KG1 (cell line): ENCODE measurements at regions not wholly inside any gene's neighbourhood (a gene's known extent, or its start where the extent isn't known, plus 50 kb on each side); places are given as distances from the start of the nearest gene placed in this dataset.

Source experiments
- DNase-seq: peaks from one replicate; lab custom pipeline; 2025; lab: John Stamatoyannopoulos, UW

DNA sequence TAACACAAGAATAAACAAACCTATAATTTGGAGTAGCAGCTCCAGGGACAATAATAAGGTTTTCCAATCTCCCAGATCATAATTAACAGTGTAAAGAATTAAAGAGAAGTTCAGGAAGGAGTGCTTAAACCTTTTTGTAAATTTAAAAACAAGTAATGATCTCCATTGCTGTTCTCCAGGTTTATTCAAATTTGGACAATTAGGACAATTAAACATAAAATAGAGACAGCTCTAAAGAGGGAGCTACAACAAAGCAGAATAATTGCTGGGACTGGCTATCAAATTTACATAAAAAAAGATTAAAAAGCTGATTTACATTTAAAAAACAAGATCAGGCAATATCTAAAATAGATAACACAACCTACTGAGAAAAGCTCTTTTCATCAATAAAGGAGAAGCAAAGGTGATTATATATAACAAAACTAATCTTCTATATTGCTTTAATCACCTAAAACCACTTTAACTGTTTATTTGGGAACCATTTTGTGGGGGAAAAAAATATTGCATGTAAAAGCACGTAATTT lies 80.1 kb upstream of the CREB1 start:
- no peak for DNase-seq

GRCh38 chr2:207450186-207450585 lies 79.6 kb upstream of the CREB1 start:
- DNase-seq, result no peak

- no peak for DNase-seq
These were observed 71.2 kb upstream of the CREB1 start for GRCh38 chr2:207458582-207458981.

GRCh38 chr2:207459990-207460757 lies 69.6 kb upstream of the CREB1 start:
- no peak for DNase-seq

- no peak for DNase-seq
These were observed 66.3 kb upstream of the CREB1 start for GRCh38 chr2:207463433-207463832.

DNA sequence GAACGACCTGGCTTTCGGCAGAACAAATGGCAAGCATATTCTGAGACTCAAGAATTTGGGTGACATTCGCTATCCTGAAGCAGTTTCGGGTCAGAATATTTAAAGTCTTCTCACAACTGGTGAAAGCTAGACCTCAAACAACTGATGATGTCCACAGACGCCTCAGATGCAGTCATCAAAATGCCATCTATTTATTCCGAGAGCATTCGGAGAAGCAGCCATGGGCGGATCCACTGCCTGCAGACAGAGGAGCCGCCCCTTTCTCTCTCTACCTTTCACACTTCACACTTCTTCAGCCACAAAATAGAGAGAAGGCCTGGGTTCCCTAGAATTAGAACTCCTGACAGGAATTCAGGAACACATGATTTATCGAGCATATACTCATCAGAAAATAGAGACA lies 65.8 kb upstream of the CREB1 start:
- no peak for DNase-seq

GRCh38 chr2:207465894-207466293 lies 63.9 kb upstream of the CREB1 start:
- no peak for DNase-seq

- DNase-seq, result no peak
These were observed 61.9 kb upstream of the CREB1 start for GRCh38 chr2:207467716-207468347.

DNA sequence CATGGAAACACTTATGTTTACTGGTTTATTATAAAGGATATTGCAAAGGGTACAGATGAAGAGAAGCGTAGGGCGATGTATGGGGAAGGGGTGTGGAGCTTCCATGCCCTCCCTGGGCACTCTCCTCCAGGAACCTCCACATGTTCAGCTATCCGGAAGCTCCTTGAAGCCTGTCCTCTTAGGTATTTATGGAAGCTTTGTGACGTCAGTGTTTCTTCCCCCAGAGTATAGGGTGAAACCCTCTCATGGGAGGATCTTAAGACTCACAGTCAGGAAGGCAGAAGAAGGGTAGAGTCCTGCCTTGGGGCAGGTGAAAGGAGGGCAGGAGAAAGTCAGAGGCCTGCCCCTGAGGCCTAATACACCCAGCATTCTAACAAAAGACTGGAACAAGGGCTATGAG lies 61.3 kb upstream of the CREB1 start:
- DNase-seq, result no peak

- DNase-seq, result no peak
These were observed 60.3 kb upstream of the CREB1 start for GRCh38 chr2:207469451-207469850.

- DNase-seq, result no peak
These were observed 59.6 kb upstream of the CREB1 start for GRCh38 chr2:207469943-207470729.

- DNase-seq, result no peak
These were observed 58.5 kb upstream of the CREB1 start for GRCh38 chr2:207471261-207471660.

GRCh38 chr2:207472343-207473048 lies 57.3 kb upstream of the CREB1 start:
- no peak for DNase-seq

DNA sequence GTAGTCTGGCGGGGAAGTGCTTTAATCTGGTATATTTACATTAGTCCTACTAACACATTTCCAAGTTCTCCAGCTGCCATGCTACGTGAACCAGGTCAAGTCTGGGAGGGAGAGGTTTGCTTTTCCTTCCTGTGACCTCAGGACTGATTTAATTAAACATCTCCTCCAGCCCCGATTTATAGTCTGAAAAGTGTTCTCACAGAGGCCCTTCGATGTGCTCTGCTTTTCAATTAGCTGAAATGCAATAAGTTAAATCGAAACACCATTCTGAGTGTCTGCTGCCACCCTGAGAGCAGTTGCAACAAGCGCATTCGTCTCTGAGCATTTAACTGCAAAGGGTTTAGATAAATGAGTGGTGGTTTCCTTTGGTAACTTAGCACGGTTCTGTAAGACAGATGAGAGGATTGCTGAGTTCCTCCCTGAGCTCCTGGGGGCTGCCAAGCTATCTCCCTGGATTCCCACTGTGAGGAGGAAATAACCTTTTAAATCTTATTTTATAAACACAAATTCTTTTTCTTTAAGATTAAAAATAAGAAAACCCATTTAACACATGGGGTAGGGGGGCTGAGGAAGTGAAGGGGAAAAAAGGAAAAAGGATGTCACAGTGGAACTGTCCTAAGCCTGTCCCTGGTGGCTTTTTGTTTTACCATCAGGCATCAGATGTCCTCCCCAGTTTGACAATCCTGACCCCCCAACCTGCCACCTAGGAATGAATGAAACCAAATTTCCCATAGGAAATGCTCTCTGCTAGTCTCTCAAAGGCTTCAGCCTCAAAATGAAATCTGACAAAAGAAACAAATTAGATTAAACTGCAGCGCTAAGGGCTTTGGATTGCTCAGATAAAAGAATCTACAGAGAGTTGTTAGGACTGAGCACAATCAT lies 56.5 kb upstream of the CREB1 start:
- DNase-seq, result peak; percentile 32

DNA sequence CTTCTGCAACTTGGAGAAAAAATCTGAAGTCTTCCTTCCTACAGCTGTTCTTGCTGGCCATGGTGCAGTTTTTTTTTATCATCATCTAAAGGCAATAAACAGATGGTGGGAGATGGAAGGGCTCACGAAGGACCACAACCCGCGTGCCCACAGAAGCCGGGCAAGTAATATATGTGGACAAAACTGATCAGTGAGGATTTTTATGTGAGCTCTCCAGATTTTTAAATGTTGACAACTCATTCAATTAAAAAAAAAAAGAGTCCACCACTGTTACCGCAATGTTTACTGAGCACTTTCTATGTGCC lies 55.9 kb upstream of the CREB1 start:
- no peak for DNase-seq

DNA sequence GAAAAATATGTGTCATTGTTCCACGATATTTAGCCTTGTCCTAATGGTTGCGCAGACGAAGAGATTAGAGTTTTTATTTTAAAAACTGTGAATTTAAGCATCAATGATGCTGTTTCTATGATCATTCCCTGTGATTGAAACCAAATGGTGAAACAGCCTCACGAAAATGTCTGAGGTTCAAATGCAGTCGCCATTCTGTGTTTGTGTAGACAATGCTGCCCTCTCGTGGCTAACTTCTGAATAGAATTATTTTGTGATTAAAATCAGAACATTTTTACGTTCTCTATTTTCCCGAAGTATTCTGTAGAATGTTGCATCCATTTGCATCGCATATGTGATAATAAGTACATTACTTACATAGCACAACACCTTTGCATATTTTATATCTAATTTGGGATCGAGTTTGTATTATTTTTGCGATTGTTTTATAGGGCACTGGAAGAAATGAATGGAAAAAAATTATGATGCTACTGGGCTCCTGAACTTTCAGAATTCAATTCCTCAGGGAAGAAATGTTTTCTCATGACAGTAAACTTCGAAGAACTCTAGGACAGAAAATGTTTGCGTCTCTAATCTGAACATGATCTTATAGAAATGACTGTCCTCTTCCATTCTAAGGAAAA lies 54.8 kb upstream of the CREB1 start:
- peak; percentile 35 for DNase-seq

DNA sequence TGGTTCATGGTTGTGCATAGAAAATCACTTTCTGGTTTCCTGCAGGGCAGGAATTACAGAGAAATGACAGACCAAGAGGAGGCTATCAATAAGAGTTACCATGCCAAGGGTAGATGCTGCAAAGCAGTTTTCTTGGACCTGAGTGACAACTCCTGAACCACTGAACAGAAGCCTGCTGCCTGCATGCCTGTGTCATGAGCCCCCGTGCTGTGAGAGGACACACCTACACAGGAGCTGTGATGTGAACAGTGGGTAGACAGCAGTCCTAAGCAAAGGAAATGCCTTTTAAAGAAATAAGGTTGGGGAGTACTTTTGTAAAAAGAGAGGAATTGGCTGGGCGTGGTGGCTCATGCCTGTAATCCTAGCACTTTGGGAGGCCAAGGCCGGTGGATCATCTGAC lies 54.2 kb upstream of the CREB1 start:
- no peak for DNase-seq

GRCh38 chr2:207477896-207478295 lies 51.9 kb upstream of the CREB1 start:
- DNase-seq, result no peak

- no peak for DNase-seq
These were observed 51.2 kb upstream of the CREB1 start for GRCh38 chr2:207478572-207478971.

DNA sequence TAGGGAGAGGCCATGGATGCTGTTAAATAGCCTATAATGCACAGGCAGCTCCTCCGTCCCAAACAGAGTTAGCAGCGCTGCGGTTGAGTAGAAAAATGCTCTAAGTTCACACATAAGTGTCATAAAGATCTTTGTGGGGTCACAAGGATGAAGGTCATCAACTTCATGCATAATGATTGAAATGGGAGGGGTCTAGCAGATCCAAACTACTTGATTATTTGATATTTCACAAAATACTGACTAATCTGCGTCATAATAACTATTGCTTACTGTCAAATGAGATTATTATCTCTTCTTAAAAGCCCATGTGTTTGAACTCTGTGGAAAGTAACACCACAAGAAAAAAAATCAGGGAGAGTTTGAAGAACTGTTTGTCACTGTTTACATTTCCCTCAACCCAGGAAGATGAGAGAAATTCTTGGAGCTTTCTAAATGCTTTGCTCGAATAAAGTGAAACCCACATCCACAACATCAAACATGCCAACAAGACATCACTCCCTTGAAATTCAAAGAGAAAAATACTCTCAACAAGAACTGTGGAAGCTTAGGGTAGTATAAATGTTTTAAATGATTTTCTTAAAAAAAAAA lies 50.5 kb upstream of the CREB1 start:
- DNase-seq, result no peak
